ENCODE measurements at regions not wholly inside any gene's neighbourhood (a gene's known extent, or its start where the extent isn't known, plus 50 kb on each side); places are given as distances from the start of the nearest gene placed in this dataset.
A peak's percentile ranks its signal among the peaks of the same experiment; 100 is the strongest.

- no peak for TF ChIP-seq FOXM1 (IDR thresholded peaks at IDR 0.05; ENCODE audit: borderline replicate concordance, low read depth)
- no peak for TF ChIP-seq YY1 (IDR thresholded peaks at IDR 0.05; ENCODE audit: low read depth)
- TF ChIP-seq REST (IDR thresholded peaks at IDR 0.05; ENCODE audit: low read depth) = no peak
- TF ChIP-seq USF1 (IDR thresholded peaks at IDR 0.05) = no peak
- TF ChIP-seq RAD21 (IDR thresholded peaks at IDR 0.05; ENCODE audit: low read depth) = no peak
- TF ChIP-seq EGR1 (IDR thresholded peaks at IDR 0.05) = no peak
- TF ChIP-seq MAX (IDR thresholded peaks at IDR 0.05) = no peak
- TF ChIP-seq ZBTB7A (IDR thresholded peaks at IDR 0.05; ENCODE audit: low read depth) = no peak
- TF ChIP-seq EP300 (IDR thresholded peaks at IDR 0.05; ENCODE audit: borderline replicate concordance) = no peak
- no peak for TF ChIP-seq CEBPB (IDR thresholded peaks at IDR 0.05)
These were observed 71.4 kb upstream of the PRKD1 start for GRCh38 chr14:29999013-29999539.

- TF ChIP-seq REST (IDR thresholded peaks at IDR 0.05; ENCODE audit: low read depth) (no peak), MAX (IDR thresholded peaks at IDR 0.05) (no peak), EP300 (IDR thresholded peaks at IDR 0.05; ENCODE audit: borderline replicate concordance) (no peak), YY1 (IDR thresholded peaks at IDR 0.05; ENCODE audit: low read depth) (no peak), TAF1 (IDR thresholded peaks at IDR 0.05; ENCODE audit: low read depth) (no peak), TEAD4 (IDR thresholded peaks at IDR 0.05) (no peak), USF1 (IDR thresholded peaks at IDR 0.05) (no peak), CREB1 (IDR thresholded peaks at IDR 0.05; ENCODE audit: low read depth) (no peak), EGR1 (IDR thresholded peaks at IDR 0.05) (no peak), TCF12 (IDR thresholded peaks at IDR 0.05; ENCODE audit: low read depth) (no peak), RAD21 (IDR thresholded peaks at IDR 0.05; ENCODE audit: low read depth) (no peak), FOXM1 (IDR thresholded peaks at IDR 0.05; ENCODE audit: borderline replicate concordance, low read depth) (no peak), NFIC (IDR thresholded peaks at IDR 0.05) (no peak), ZBTB7A (IDR thresholded peaks at IDR 0.05; ENCODE audit: low read depth) (no peak), CEBPB (IDR thresholded peaks at IDR 0.05) (no peak)
These were observed 75.2 kb upstream of the PRKD1 start for GRCh38 chr14:30002859-30003258.

- TF ChIP-seq EP300 (IDR thresholded peaks at IDR 0.05; ENCODE audit: borderline replicate concordance) (no peak), RAD21 (IDR thresholded peaks at IDR 0.05; ENCODE audit: low read depth) (peak; percentile 79)
These were observed 77.6 kb upstream of the PRKD1 start for GRCh38 chr14:30005114-30005808.

- TF ChIP-seq ZBTB7A (IDR thresholded peaks at IDR 0.05; ENCODE audit: low read depth) (no peak), MAX (IDR thresholded peaks at IDR 0.05) (no peak), EP300 (IDR thresholded peaks at IDR 0.05; ENCODE audit: borderline replicate concordance) (no peak), CEBPB (IDR thresholded peaks at IDR 0.05) (no peak), FOXM1 (IDR thresholded peaks at IDR 0.05; ENCODE audit: borderline replicate concordance, low read depth) (no peak), EGR1 (IDR thresholded peaks at IDR 0.05) (no peak), NFIC (IDR thresholded peaks at IDR 0.05) (no peak), RAD21 (IDR thresholded peaks at IDR 0.05; ENCODE audit: low read depth) (no peak), TEAD4 (IDR thresholded peaks at IDR 0.05) (no peak), REST (IDR thresholded peaks at IDR 0.05; ENCODE audit: low read depth) (no peak), USF1 (IDR thresholded peaks at IDR 0.05) (no peak), CREB1 (IDR thresholded peaks at IDR 0.05; ENCODE audit: low read depth) (no peak), TAF1 (IDR thresholded peaks at IDR 0.05; ENCODE audit: low read depth) (no peak), YY1 (IDR thresholded peaks at IDR 0.05; ENCODE audit: low read depth) (no peak), TCF12 (IDR thresholded peaks at IDR 0.05; ENCODE audit: low read depth) (no peak)
These were observed 79.0 kb upstream of the PRKD1 start for GRCh38 chr14:30006695-30007094.
